Ectodermal cell (in vitro differentiated cells): ENCODE measurements at regions not wholly inside any gene's neighbourhood (a gene's known extent, or its start where the extent isn't known, plus 50 kb on each side); places are given as distances from the start of the nearest gene placed in this dataset.
"Not testable (repeated sequence)": the region's sequence is repeated elsewhere in the genome, so short reads cannot be mapped to it uniquely, and the experiment has no call there.

Experiments
- H3K27ac ChIP-seq: 2 replicates; pipeline ENCODE4 v1.7.0; 2013; ENCODE audit warnings: mild to moderate bottlenecking, low read depth, low read length; ENCODE audit not compliant: insufficient read depth, poor library complexity, severe bottlenecking
- H3K27me3 ChIP-seq: 2 replicates; pipeline ENCODE4 v1.7.0; 2013; ENCODE audit warnings: mild to moderate bottlenecking, low read length; ENCODE audit not compliant: insufficient read depth, control insufficient read depth, poor library complexity, severe bottlenecking
- H3K36me3 ChIP-seq: one replicate; pipeline ENCODE4 v1.7.0; 2013; ENCODE audit warnings: low read length; ENCODE audit not compliant: control insufficient read depth, insufficient read depth
- H3K4me1 ChIP-seq: one replicate; pipeline ENCODE4 v1.7.0; 2013; ENCODE audit warnings: low read length; ENCODE audit not compliant: control insufficient read depth, insufficient read depth
- H3K4me3 ChIP-seq: 2 replicates; pipeline ENCODE4 v1.7.0; 2013; ENCODE audit warnings: low read depth, low read length, control low read depth; ENCODE audit not compliant: insufficient read depth
- H3K9me3 ChIP-seq: 2 replicates; pipeline ENCODE4 v1.7.0; 2013; ENCODE audit warnings: mild to moderate bottlenecking, low read length, moderate library complexity; ENCODE audit not compliant: control insufficient read depth
- WGBS, 2 experiments: methylation state at CpG; one replicate each; pipeline ENCODE4 v1.1.7; 2013; ENCODE audit warnings: missing lambda C conversion rate in 2 of 2; 5-methylcytosine and 5-hydroxymethylcytosine counted together

- H3K9me3 ChIP-seq: no peaks in the 10 kb centered on the region
- H3K27me3 ChIP-seq: no peaks in the 10 kb centered on the region
- H3K27ac ChIP-seq: no peak overlapping the region
- 92 to 100% methylated on average over 1 of the region's 1 CpG for WGBS, 2 experiments
- no peaks in the 10 kb centered on the region for H3K4me1 ChIP-seq
- H3K4me3 ChIP-seq: no peak overlapping the region
- H3K36me3 ChIP-seq: no peaks in the 10 kb centered on the region
Observed at GRCh38 chr10:23786594-23786993, 347.7 kb downstream of the OTUD1 start.

- Histone ChIP-seq H3K4me3 (no peak overlapping the region), H3K27me3 (no peaks in the 10 kb centered on the region), H3K36me3 (no peaks in the 10 kb centered on the region), H3K27ac (no peak overlapping the region), H3K4me1 (no peaks in the 10 kb centered on the region), H3K9me3 (no peaks in the 10 kb centered on the region)
- WGBS, 2 experiments: 88 to 89% methylated on average over 3 of the region's 4 CpGs
Observed at GRCh38 chr10:23793577-23793976, 354.7 kb downstream of the OTUD1 start.

GRCh38 chr10:23797452-23797851, 358.6 kb downstream of the OTUD1 start:
- not testable (repeated sequence) for H3K9me3 ChIP-seq

GRCh38 chr10:23804125-23804524, 365.2 kb downstream of the OTUD1 start:
- H3K4me3 ChIP-seq: no peak overlapping the region
- no peaks in the 10 kb centered on the region for H3K27me3 ChIP-seq
- H3K36me3 ChIP-seq: no peaks in the 10 kb centered on the region
- H3K4me1 ChIP-seq: no peaks in the 10 kb centered on the region
- H3K27ac ChIP-seq: no peak overlapping the region
- no peaks in the 10 kb centered on the region for H3K9me3 ChIP-seq
- WGBS, 2 experiments: 86 to 91% methylated on average over 1 to 2 of the region's 2 CpGs

More at GRCh38 chr10:23797452-23797851, 358.6 kb downstream of the OTUD1 start:
- 89 to 94% methylated on average over 4 of the region's 4 CpGs for WGBS, 2 experiments
- H3K27me3 ChIP-seq, H3K27ac ChIP-seq, H3K4me1 ChIP-seq, H3K36me3 ChIP-seq, H3K4me3 ChIP-seq: not testable (repeated sequence)

GRCh38 chr10:23813687-23814086, 374.8 kb downstream of the OTUD1 start:
- WGBS, 2 experiments: 89 to 99% methylated on average over 3 of the region's 3 CpGs
- Histone ChIP-seq H3K27me3 (no peaks in the 10 kb centered on the region), H3K4me3 (no peak overlapping the region), H3K27ac (no peak overlapping the region), H3K4me1 (no peaks in the 10 kb centered on the region), H3K9me3 (no peaks in the 10 kb centered on the region), H3K36me3 (no peaks in the 10 kb centered on the region)

- WGBS, 2 experiments: 49 to 55% methylated on average over 3 of the region's 3 CpGs
- Histone ChIP-seq H3K36me3 (no peaks in the 10 kb centered on the region), H3K4me3 (no peak overlapping the region), H3K27ac (no peak overlapping the region), H3K27me3 (no peaks in the 10 kb centered on the region), H3K4me1 (no peaks in the 10 kb centered on the region), H3K9me3 (no peaks in the 10 kb centered on the region)
Observed at GRCh38 chr10:23818484-23818883, 379.6 kb downstream of the OTUD1 start.

GRCh38 chr10:23820792-23821191, 381.9 kb downstream of the OTUD1 start:
- H3K4me1 ChIP-seq: no peaks in the 10 kb centered on the region
- 94 to 96% methylated on average over 3 of the region's 3 CpGs for WGBS, 2 experiments
- H3K27ac ChIP-seq: no peak overlapping the region
- no peaks in the 10 kb centered on the region for H3K9me3 ChIP-seq
- no peaks in the 10 kb centered on the region for H3K27me3 ChIP-seq
- H3K36me3 ChIP-seq: no peaks in the 10 kb centered on the region
- no peak overlapping the region for H3K4me3 ChIP-seq

GRCh38 chr10:23824822-23825221, 384.1 kb upstream of the KIAA1217 start:
- 90 to 100% methylated on average over 3 to 4 of the region's 4 CpGs for WGBS, 2 experiments
- Histone ChIP-seq H3K4me3 (no peak overlapping the region), H3K27me3 (no peaks in the 10 kb centered on the region), H3K27ac (no peak overlapping the region), H3K9me3 (no peaks in the 10 kb centered on the region), H3K4me1 (no peaks in the 10 kb centered on the region), H3K36me3 (no peaks in the 10 kb centered on the region)

GRCh38 chr10:23826421-23826820, 382.5 kb upstream of the KIAA1217 start:
- WGBS, 2 experiments: 48 to 51% methylated on average over 9 of the region's 9 CpGs
- no peaks in the 10 kb centered on the region for H3K4me1 ChIP-seq
- no peaks in the 10 kb centered on the region for H3K36me3 ChIP-seq
- no peak overlapping the region for H3K27ac ChIP-seq
- no peaks in the 10 kb centered on the region for H3K27me3 ChIP-seq
- no peaks in the 10 kb centered on the region for H3K9me3 ChIP-seq
- no peak overlapping the region for H3K4me3 ChIP-seq

GRCh38 chr10:23829556-23829955, 379.4 kb upstream of the KIAA1217 start:
- Histone ChIP-seq H3K27me3 (no peaks in the 10 kb centered on the region), H3K27ac (no peak overlapping the region), H3K9me3 (no peaks in the 10 kb centered on the region), H3K36me3 (no peaks in the 10 kb centered on the region), H3K4me1 (no peaks in the 10 kb centered on the region), H3K4me3 (no peak overlapping the region)
- WGBS, 2 experiments: 92 to 100% methylated on average over 1 to 2 of the region's 2 CpGs

GRCh38 chr10:23834091-23834490, 374.8 kb upstream of the KIAA1217 start:
- H3K36me3 ChIP-seq: no peaks in the 10 kb centered on the region
- H3K9me3 ChIP-seq: no peaks in the 10 kb centered on the region
- H3K4me1 ChIP-seq: no peaks in the 10 kb centered on the region
- no peaks in the 10 kb centered on the region for H3K27me3 ChIP-seq
- no peak overlapping the region for H3K27ac ChIP-seq
- no peak overlapping the region for H3K4me3 ChIP-seq
